ENCODE measurements at regions not wholly inside any gene's neighbourhood (a gene's known extent, or its start where the extent isn't known, plus 50 kb on each side); places are given as distances from the start of the nearest gene placed in this dataset.

GRCh38 chr4:160869899-160870298, 1293.9 kb downstream of the FSTL5 start:
- TF ChIP-seq, protein P1, sequence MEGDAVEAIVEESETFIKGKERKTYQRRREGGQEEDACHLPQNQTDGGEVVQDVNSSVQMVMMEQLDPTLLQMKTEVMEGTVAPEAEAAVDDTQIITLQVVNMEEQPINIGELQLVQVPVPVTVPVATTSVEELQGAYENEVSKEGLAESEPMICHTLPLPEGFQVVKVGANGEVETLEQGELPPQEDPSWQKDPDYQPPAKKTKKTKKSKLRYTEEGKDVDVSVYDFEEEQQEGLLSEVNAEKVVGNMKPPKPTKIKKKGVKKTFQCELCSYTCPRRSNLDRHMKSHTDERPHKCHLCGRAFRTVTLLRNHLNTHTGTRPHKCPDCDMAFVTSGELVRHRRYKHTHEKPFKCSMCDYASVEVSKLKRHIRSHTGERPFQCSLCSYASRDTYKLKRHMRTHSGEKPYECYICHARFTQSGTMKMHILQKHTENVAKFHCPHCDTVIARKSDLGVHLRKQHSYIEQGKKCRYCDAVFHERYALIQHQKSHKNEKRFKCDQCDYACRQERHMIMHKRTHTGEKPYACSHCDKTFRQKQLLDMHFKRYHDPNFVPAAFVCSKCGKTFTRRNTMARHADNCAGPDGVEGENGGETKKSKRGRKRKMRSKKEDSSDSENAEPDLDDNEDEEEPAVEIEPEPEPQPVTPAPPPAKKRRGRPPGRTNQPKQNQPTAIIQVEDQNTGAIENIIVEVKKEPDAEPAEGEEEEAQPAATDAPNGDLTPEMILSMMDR (IDR thresholded peaks at IDR 0.05) = no peak
- no peak for TF ChIP-seq POLR2AphosphoS5 (IDR thresholded peaks at IDR 0.05)

Data from upper lobe of left lung (tissue), 4 donors.